ENCODE measurements at regions not wholly inside any gene's neighbourhood (a gene's known extent, or its start where the extent isn't known, plus 50 kb on each side); places are given as distances from the start of the nearest gene placed in this dataset.
"Not testable (repeated sequence)": the region's sequence is repeated elsewhere in the genome, so short reads cannot be mapped to it uniquely, and the experiment has no call there.

GRCh38 chr2:199581408-199581807, 123.7 kb upstream of the SATB2 start:
- Histone ChIP-seq H3K4me1 (peaks cover 27% of the 10 kb centered on the region), H3K27me3 (ENCODE audit: low read depth) (no peaks in the 10 kb centered on the region), H3K9me3 (no peaks in the 10 kb centered on the region), H3K36me3 (replicated peaks) (no peaks in the 10 kb centered on the region), H3K4me3 (no peak overlapping the region)
- in situ Hi-C loops (cut with MboI; ENCODE audit: low sequenced_read_pairs): no loop called here
- no peak for DNase-seq (ENCODE audit: low spot score in 2 of 2)

- no peak for DNase-seq (ENCODE audit: low spot score in 2 of 2)
- Histone ChIP-seq H3K4me1 (peaks cover 31% of the 10 kb centered on the region), H3K4me3 (no peak overlapping the region), H3K9me3 (no peaks in the 10 kb centered on the region), H3K27me3 (ENCODE audit: low read depth) (no peaks in the 10 kb centered on the region), H3K36me3 (replicated peaks) (no peaks in the 10 kb centered on the region)
- in situ Hi-C loops (cut with MboI; ENCODE audit: low sequenced_read_pairs): no loop called here
Measured at GRCh38 chr2:199575416-199575815, 117.7 kb upstream of the SATB2 start.

DNA sequence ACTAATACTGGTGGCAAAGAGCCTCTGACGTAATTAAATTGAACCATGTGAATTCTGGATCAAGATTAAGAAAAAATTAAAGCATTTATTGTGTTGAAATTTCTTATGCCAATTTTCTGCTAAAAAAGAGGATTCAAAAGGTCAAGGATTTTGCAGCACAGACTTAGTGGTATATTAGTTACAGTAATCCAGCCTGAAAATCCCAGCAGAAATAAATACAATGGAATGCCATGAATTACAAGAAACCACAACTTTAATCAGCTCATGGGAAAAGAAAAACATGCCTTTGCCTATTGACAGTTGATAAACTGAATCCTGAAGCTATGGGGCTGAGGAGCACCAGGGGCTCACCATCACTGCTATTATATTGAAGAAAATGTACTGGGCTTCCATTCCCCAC, 114.8 kb upstream of the SATB2 start:
- no peaks in the 10 kb centered on the region for H3K27me3 ChIP-seq (ENCODE audit: low read depth)
- in situ Hi-C loops (cut with MboI; ENCODE audit: low sequenced_read_pairs): no loop called here
- H3K36me3 ChIP-seq (replicated peaks): no peaks in the 10 kb centered on the region
- peaks cover 44% of the 10 kb centered on the region for H3K4me1 ChIP-seq
- peak; percentile 57 to 91 for DNase-seq (ENCODE audit: low spot score in 2 of 2)
- H3K9me3 ChIP-seq: no peaks in the 10 kb centered on the region
- no peak overlapping the region for H3K4me3 ChIP-seq

GRCh38 chr2:199570934-199571333, 113.2 kb upstream of the SATB2 start:
- no peaks in the 10 kb centered on the region for H3K9me3 ChIP-seq
- no peaks in the 10 kb centered on the region for H3K27me3 ChIP-seq (ENCODE audit: low read depth)
- DNase-seq (ENCODE audit: low spot score in 2 of 2): peak; percentile 43 to 94
- no peak overlapping the region for H3K4me3 ChIP-seq
- no peaks in the 10 kb centered on the region for H3K36me3 ChIP-seq (replicated peaks)
- H3K4me1 ChIP-seq: peaks cover 44% of the 10 kb centered on the region
- in situ Hi-C loops (cut with MboI; ENCODE audit: low sequenced_read_pairs): no loop called here

- in situ Hi-C loops (cut with MboI; ENCODE audit: low sequenced_read_pairs): no loop called here
- Histone ChIP-seq H3K27me3 (ENCODE audit: low read depth) (no peaks in the 10 kb centered on the region), H3K4me1 (peaks cover 37% of the 10 kb centered on the region), H3K36me3 (replicated peaks) (no peaks in the 10 kb centered on the region), H3K9me3 (no peaks in the 10 kb centered on the region), H3K4me3 (no peak overlapping the region)
- DNase-seq (ENCODE audit: low spot score in 2 of 2): peak in 1 of 2 experiments; percentile 33
Measured at GRCh38 chr2:199569336-199569735, 111.6 kb upstream of the SATB2 start.

- in situ Hi-C loops (cut with MboI; ENCODE audit: low sequenced_read_pairs): no loop called here
- DNase-seq (ENCODE audit: low spot score in 2 of 2): no peak
- Histone ChIP-seq H3K36me3 (replicated peaks) (no peaks in the 10 kb centered on the region), H3K4me3 (no peak overlapping the region), H3K27me3 (ENCODE audit: low read depth) (no peaks in the 10 kb centered on the region), H3K4me1 (no peaks in the 10 kb centered on the region), H3K9me3 (no peaks in the 10 kb centered on the region)
Measured at GRCh38 chr2:199558156-199558555, 100.4 kb upstream of the SATB2 start.

GRCh38 chr2:199556527-199557285, 99.0 kb upstream of the SATB2 start:
- H3K4me3 ChIP-seq: no peak overlapping the region
- in situ Hi-C loops (cut with MboI; ENCODE audit: low sequenced_read_pairs): no loop called here
- H3K36me3 ChIP-seq (replicated peaks): no peaks in the 10 kb centered on the region
- H3K4me1 ChIP-seq: no peaks in the 10 kb centered on the region
- DNase-seq (ENCODE audit: low spot score in 2 of 2): no peak
- H3K9me3 ChIP-seq: no peaks in the 10 kb centered on the region
- no peaks in the 10 kb centered on the region for H3K27me3 ChIP-seq (ENCODE audit: low read depth)

- no peaks in the 10 kb centered on the region for H3K4me1 ChIP-seq
- H3K9me3 ChIP-seq: no peaks in the 10 kb centered on the region
- DNase-seq (ENCODE audit: low spot score in 2 of 2): no peak
- H3K4me3 ChIP-seq: no peak overlapping the region
- no peaks in the 10 kb centered on the region for H3K36me3 ChIP-seq (replicated peaks)
- in situ Hi-C loops (cut with MboI; ENCODE audit: low sequenced_read_pairs): no loop called here
- H3K27me3 ChIP-seq (ENCODE audit: low read depth): no peaks in the 10 kb centered on the region
Measured at GRCh38 chr2:199554026-199554425, 96.3 kb upstream of the SATB2 start.

DNA sequence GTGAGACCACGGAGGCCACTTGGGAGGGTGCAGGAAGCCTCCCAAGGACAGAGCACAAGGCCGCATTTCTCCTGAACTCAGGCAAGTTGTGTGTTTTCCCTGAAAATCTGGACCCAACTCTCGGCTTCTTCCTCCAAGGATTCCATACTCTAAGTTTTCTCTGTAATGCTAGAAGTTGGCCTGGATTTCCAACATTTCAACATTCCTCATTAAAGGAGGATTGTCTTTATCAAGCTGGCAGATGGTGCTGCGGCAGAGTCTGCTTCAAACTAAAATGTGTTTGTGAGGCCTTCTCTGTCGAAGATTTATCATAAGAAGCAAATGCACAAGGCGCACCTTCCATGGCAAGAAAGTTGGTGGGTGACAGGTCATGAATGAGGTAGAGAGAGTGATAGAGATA, 94.4 kb upstream of the SATB2 start:
- Histone ChIP-seq H3K27me3 (ENCODE audit: low read depth) (no peaks in the 10 kb centered on the region), H3K9me3 (no peaks in the 10 kb centered on the region), H3K4me1 (no peaks in the 10 kb centered on the region), H3K36me3 (replicated peaks) (no peaks in the 10 kb centered on the region), H3K4me3 (no peak overlapping the region)
- in situ Hi-C loops (cut with MboI; ENCODE audit: low sequenced_read_pairs): no loop called here
- no peak for DNase-seq (ENCODE audit: low spot score in 2 of 2)

DNA sequence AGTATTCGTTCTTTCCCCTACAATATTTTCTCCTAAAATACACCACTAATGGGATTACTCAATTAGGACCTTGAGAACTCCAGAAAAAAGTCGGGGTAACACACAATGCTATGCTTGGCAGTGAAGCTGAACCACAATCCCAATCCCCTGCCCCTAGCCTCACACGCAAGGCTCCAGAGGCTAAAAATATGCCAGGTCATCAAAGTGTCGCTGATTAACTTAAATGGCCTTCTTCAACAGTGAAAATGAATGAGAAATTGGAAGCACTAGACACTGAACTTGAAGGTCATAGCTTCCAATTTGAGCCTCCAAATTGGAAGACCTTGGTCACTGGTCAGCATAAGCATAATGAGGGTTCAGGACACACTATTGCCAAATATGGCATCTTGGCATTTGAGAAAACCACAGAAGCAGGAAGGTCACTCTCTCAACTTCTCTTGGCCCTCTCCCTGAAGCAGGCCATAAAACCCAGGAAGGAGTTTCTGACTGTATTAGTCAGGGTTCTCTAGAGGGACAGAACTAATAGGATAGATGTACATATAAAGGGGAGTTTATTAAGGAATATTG, 86.0 kb upstream of the SATB2 start:
- Histone ChIP-seq H3K4me1 (peaks cover 8% of the 10 kb centered on the region; the same call in 1 of the 2 replicates), H3K4me3 (no peak overlapping the region), H3K27me3 (ENCODE audit: low read depth) (no peaks in the 10 kb centered on the region), H3K9me3 (no peaks in the 10 kb centered on the region), H3K36me3 (replicated peaks) (no peaks in the 10 kb centered on the region)
- DNase-seq (ENCODE audit: low spot score in 2 of 2): no peak
- in situ Hi-C loops (cut with MboI; ENCODE audit: low sequenced_read_pairs): no loop called here

GRCh38 chr2:199535445-199536177, 77.9 kb upstream of the SATB2 start:
- in situ Hi-C loops (cut with MboI; ENCODE audit: low sequenced_read_pairs): no loop called here
- H3K36me3 ChIP-seq (replicated peaks): no peaks in the 10 kb centered on the region
- DNase-seq (ENCODE audit: low spot score in 2 of 2): no peak

DNA sequence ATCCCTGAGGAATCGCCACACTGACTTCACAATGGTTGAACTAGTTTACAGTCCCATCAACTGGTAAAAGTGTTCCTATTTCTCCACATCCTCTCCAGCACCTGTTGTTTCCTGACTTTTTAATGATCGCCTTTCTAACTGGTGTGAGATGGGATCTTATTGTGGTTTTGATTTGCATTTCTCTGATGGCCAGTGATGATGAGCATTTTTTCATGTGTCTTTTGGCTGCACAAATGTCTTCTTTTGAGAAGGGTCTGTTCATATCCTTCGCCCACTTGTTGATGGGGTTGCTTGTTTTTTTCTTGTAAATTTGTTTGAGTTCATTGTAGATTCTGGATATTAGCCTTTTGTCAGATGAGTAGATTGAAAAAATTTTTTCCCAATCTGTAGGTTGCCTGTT, 76.1 kb upstream of the SATB2 start:
- DNase-seq (ENCODE audit: low spot score in 2 of 2); H3K4me3 ChIP-seq; H3K27me3 ChIP-seq (ENCODE audit: low read depth); H3K4me1 ChIP-seq; in situ Hi-C loops (cut with MboI; ENCODE audit: low sequenced_read_pairs); H3K36me3 ChIP-seq (replicated peaks); H3K9me3 ChIP-seq: not testable (repeated sequence)

More at GRCh38 chr2:199535445-199536177, 77.9 kb upstream of the SATB2 start:
- Histone ChIP-seq H3K9me3 (no peaks in the 10 kb centered on the region), H3K4me1 (no peaks in the 10 kb centered on the region), H3K27me3 (ENCODE audit: low read depth) (0 out of 2 replicates have a peak, but pooled peaks cover 2% of the 10 kb centered on the region), H3K4me3 (no peak overlapping the region)

DNA sequence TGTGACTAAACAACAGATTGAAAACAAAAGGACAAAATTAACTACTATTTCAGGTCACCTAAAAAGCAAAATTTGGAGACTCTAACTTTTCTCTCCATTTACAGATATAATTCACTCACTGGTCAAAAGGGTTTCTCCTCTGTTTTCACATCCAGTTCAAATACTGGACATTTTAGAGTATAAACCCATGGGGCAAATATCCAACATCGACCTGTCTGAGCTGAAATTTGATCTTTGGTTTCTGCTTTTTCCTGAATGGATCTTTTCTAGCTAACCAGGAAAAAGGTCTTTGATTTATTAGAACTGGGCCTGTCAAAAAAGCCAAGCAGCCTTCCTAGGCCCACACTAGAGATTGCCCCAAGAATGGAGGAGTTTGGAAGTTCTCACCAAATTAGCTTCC, 69.3 kb upstream of the SATB2 start:
- DNase-seq (ENCODE audit: low spot score in 2 of 2): no peak
- Histone ChIP-seq H3K4me1 (no peaks in the 10 kb centered on the region), H3K36me3 (replicated peaks) (no peaks in the 10 kb centered on the region), H3K9me3 (no peaks in the 10 kb centered on the region), H3K4me3 (no peak overlapping the region), H3K27me3 (ENCODE audit: low read depth) (0 out of 2 replicates have a peak, but pooled peaks cover 4% of the 10 kb centered on the region)
- in situ Hi-C loops (cut with MboI; ENCODE audit: low sequenced_read_pairs): no loop called here

Data from HAP-1 (cell line).